NCI-H1092 (cell line): ENCODE measurements at regions not wholly inside any gene's neighbourhood (a gene's known extent, or its start where the extent isn't known, plus 50 kb on each side); places are given as distances from the start of the nearest gene placed in this dataset.

Source experiments
- DNase-seq: peaks from one replicate; lab custom pipeline; 2025; lab: John Stamatoyannopoulos, UW

DNA sequence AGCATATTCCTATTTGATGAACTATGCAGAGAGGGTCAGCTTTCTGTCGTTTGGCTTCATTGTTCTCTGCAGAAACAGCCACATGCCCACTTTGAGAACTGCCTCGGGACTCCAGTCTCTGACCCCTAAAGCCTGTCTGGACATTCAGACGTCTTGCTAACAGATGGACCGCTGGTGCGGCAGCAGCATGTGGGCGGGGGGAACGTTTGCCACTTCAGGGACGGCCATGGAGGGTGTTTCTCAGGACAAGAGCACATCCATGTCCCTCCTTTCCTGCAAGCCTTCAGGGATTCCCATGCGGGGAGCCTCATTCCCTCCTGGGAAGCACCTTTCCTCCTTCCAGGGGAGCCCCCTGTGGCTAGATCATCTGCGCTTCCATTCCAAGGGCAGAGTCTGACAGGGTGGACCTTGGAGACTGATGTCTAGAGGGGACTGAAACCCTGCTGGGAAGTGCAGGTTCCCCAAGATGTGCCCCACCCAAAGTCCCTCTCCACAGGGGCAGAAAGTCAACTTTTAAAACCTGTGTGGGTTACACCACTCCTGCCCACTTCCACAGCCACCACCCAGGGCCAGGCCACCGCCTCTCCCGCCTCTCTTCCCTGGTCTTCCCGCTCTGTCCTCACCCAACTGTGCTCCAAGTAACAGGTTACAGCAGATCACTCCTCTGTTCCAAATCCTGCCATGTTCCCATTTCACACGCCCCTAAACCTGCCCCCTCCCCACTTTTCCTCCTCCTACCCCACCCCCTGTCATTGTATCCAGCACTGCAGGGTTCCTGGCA, 94.8 kb upstream of the PMEPA1 start:
- DNase-seq: no peak

DNA sequence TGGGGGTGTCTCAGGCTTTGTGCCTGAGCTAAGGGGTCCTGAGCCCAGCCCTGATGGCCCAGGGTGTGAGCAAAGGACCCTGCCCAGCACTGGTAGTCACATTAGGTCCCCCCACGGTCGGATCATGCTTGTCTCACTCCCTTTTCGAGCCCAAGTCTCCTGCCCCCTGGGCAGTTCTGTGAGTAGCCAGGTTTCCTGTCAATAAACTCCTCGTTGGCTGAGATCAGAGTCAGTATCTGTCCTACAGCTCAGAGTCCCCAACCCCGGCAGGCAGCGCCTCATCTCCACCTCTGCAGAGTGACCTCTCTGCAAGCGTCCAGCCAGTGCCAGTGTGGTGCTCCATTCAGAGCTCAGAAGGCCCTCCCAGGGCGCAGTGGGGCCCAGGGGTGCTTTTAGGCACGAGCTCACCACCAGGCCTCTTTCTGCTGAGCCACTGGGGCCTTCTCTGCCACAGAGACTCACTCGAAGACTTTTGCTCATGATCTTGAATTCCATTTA, 93.7 kb upstream of the PMEPA1 start:
- no peak for DNase-seq

DNA sequence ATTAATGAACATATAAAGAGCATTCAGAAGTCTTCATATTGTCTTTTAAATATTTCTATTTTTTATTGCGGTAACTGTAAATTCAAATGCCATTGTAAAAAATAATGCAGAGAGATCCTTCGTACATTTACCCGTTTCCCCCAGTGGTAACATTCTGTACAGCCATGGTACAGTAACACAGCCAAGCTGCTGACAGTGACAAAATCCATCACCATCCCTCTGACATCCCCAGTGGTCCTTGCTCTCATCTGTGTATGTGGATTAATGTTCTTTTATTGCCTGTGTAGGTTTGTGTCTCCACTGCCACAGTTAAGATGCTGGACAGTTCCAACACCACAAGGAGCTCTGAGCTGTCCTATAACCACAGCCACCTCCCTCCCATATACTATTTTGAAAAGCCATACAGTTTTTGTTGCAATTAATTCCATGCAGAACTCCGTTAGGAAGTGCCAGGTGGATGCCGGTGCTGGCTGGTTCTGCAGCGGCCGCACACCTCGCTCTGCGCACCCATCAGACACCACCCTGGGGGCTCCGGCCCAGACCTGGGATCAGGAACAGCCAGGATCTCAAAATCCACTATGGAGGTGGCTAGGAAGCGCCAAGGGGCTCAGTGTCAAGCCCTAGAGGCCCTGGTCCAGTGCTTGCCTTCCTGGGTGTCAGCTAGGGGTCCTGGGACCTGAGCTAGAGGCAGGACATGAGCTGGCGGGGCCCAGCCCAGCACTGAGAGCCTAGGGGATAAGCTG, 93.1 kb upstream of the PMEPA1 start:
- DNase-seq: no peak

DNA sequence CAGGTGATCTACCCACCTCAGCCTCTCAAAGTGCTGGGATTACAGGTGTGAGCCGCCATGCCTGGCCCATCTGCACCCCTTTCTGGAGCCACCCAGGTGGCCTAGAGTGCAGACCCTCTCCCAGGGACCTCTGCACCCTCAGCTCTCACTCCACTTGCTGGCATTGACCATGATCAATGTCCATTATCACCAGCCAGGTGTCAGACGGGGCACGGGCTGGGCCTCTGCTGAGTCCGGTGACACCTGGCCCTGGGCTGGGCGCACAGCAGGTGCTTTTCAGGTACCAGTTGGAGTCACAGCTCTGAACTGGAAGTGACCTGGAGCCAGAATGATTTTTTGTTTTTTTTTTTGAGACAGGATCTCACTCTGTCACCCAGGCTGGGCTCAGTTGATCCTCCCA, 91.8 kb upstream of the PMEPA1 start:
- no peak for DNase-seq

DNA sequence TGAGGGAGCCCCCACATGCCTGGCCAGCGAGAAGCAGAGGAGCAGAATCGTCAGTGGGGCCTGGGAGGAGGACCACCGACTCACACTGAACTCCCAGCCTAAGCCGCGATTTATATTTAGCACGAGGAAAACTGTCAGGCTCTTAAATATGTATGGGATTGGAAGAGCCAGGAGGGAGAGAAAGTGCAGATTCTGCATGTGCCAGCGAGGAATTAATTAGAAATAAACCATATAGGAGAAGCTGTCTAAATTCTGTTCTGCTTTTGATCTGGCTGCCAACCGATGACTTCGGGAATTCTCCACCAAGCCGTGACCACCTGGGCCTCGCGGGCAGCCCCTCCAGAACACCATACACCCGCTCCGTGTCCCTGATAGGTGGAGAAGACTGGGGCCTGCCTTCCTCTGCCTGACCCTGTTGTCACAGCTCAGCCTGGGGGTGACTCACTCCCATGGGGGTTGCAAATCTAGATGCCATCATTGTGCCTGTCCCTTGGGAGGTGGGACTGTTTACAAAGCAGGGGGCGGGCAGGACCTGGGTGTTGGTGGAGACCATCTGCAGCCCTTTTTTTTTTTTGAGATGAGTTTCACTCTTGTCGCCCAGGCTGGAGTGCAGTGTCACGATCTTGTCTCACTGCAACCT, 91.1 kb upstream of the PMEPA1 start:
- no peak for DNase-seq

DNA sequence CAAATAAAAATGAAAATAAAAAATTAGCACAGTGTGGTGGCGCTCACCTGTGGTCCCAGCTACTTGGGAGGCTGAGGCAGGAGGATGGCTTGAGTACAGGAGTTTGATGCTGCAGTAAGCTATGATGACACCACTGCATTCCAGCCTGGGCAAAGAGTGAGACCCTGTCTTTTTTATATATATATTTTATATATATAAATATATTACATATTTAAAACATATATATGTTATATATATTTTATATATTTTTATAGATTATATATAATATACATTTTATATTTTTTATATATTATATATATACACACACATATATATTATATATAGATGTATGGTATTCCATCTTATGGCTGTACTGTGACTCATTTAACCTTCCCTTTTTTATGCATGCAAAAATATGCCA, 87.6 kb upstream of the PMEPA1 start:
- no peak for DNase-seq

DNA sequence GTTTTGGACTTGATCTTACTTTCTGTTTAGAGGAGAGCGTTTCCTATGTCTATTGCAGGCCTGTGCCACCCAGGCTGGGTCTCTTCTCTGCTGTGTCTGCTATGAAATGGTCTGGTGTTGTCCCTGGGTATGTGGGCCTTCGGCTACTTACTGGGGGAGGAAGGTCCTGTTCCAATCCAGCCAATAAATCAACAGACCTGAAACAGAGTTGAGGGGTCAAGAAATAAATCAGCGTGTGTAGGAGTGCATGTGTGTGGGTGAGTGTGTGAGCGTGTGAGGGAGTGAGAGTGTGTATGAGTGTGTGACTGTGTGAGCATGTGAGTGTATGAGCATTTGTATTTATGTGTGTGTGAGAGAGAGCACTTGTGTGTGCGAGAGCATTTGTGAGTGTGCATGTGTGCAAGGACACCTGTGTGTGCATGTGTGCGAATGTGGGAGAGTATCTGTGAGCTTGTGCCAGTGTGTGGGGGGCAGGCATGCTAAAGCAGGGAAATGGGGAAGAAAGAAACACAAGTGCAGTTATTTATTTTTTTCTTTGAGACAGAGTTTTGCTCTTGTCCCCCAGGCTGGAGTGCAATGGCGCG, 86.3 kb upstream of the PMEPA1 start:
- no peak for DNase-seq

DNA sequence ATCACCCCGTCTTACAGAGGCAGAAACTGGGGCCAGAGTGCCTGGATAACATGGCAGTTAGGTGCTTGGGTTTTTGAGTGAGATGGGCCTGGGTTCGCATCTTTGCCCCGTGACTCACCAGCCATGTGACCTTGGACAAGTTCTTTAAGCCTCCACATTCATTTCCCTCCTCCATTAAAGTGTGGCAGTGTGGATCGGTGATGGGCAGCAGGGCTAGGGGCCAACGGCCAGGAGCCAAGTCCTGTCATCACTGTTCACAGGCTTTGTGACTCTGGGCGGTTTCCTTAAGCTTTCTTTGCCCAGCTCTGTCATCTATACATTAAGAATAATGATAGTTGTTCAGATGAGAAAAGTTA, 85.5 kb upstream of the PMEPA1 start:
- DNase-seq: no peak

DNA sequence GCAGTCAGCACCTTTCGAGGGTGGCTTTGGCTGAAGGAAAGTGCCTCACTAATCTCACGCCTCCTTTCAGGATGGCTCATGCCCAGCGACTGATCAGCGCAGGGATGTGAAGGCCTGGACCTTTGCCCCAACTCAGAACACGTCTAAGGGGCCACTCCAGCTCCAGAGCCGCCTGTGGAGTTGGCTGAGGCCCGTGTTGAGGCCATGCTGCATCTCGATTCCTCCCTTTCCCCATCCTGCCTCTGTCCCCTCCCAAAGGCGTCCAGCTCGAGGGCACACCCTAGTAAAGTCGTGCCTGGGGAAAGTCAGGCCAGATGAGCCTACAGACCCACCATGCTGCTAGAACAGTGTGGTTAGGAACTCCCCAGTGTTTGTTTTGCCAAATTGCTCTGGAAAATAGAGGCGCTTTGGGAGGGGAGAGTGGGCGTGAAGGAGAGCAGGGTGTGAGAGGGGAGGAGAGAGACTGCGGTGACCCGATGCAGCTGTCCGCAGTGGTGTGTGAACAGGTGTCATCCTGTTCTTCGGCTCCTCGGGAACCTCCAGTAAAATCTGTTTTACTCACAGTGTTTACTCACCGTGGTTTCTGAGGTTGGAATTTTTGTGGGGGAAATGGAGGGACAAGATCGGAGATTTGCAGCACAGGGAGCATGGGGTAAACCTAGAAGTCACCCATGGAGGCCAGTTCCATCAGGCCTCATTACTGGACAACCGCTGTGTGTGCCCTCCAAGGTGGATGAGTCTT, 85.0 kb upstream of the PMEPA1 start:
- DNase-seq: no peak

DNA sequence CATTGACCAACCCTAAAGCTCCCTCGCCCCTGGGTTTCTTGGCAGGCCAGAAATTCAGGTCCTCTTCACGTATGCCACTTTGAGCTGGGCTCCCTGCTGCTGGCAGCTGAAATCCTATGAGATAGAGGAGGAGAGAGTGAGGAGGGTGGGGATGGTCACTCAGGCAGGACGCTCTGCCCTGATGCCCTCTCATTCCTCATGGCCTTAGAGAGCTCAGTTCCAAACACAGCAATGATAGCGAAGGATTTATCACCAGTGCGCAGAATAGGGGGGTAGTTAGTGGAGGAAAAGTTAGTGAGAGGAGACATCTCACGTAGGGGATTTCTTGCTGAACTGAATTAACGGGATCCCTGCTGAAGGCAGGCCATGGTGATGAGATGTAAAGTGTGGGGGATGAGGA, 84.2 kb upstream of the PMEPA1 start:
- DNase-seq: no peak

DNA sequence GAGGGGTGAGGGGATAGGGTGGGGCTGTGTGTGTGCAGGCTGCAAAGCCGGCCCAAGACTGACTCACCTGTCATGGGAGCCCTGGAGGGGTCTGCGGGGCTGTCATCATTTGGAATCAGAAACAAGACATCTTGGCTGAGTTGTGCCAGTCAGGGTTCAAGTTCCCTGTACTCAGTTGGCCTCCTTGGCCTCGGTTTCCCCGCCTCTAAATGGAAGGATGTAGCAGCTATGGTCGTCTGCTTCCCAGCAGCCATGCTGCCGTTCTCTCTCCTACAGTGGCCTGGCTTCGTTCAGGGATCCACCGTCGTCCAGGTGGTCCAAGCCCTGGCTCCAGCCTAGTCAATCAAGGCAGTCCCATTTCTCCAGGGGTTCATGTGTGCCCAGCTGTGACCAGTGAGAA, 83.6 kb upstream of the PMEPA1 start:
- no peak for DNase-seq

DNA sequence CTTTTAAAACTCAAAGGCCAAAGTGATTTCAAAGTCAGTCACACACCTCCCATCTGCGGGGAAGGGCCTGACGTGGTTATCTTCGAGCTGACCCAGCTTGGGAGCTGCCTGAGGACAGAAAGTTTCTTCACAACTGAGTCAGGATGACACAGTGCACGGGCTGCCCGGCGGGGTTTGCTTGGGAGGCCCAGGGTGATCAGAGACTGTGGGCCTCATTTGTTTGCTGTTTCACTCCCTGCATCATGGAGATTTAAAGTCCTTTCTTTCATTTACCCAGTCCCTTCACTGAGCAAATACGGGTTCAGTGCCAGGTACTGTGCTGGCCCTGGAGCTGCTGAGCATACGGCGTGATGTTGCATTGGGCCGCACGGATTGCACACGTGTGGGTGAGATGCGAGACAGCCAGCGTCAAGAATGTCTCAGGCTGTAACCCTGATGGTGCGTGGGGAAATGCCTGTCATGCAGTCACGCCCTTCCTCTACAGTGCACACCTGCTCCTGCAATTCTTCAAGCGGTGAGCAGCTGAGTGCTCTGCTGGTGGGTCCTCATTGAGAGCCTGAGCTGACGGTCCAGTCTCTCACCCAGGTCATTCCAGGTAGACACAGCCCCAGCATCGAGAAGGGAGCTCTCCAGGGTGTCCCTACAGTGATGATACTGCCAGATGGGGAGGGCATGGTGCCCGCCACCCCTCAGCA, 82.7 kb upstream of the PMEPA1 start:
- no peak for DNase-seq

DNA sequence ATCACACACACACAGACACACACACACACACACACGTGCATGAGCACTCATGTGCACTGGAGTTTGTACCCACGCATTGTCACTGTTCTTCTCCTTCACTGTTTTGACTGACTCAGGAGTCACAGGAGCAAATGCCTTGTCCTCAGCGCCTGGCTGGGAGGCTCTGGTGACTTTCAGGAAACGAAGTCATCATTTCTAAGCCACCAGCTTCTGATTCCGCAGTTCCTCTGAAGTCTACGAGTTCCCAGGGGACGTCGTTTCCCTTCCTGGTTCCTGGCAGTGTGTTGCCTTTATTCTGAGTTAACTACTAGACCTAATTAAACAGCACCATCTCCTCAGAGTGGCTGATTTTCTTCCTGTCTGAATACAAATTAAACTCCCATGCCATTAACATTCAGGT, 82.2 kb upstream of the PMEPA1 start:
- no peak for DNase-seq

DNA sequence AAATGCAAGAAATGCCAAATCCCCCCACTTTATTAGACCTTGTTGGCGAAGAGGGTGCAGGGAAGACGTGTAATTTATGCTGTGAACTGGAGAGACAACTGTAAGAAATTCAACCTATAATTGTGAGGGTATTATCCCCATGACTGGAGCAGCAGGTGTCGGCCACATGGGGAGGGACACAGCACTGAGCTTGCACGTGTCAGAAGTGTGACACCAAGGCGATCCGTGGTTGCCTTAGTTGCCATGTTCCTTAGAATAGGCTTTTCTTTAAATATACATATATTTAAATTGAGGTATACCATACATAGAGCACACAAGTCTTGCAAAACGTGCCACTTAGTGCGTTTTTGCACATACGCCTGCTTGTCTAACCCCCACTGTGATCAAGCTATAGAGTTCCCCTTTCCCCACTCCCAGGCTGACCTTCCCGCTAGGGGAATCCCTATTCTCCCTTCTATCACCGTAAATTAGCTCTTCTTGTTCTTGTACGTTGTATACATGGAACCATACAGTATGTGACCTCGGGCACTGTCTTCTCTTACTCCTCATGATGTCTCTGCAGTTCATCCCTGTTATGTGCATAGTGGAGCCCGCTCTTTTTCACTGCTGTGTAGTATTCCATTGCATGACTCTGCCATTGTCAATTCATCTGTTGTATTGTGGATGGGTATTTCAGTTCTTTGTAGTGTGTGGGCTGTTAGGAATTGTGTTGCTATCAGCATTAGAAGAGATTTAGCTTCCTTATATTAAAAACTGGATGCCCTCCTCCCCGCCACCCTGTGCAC, 81.6 kb upstream of the PMEPA1 start:
- no peak for DNase-seq

DNA sequence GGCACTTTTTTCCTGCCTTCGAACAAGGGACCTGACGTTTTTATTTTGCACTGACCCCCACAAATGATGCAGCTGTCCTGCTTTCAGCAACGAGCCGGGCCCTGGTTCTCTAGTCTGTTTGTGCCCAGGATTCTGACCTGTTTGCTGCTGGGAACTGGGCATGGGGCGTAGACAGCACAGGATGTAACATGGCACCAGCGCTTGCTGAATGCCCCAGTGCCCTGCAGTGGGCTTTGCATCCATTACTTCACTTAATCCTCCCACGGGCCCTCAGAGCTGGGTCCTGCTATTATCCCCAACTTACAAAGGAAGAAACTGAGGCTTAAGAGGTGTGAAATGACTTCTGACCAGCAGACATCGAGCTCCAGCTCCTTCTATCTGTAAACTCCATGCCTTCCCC, 80.4 kb upstream of the PMEPA1 start:
- no peak for DNase-seq

DNA sequence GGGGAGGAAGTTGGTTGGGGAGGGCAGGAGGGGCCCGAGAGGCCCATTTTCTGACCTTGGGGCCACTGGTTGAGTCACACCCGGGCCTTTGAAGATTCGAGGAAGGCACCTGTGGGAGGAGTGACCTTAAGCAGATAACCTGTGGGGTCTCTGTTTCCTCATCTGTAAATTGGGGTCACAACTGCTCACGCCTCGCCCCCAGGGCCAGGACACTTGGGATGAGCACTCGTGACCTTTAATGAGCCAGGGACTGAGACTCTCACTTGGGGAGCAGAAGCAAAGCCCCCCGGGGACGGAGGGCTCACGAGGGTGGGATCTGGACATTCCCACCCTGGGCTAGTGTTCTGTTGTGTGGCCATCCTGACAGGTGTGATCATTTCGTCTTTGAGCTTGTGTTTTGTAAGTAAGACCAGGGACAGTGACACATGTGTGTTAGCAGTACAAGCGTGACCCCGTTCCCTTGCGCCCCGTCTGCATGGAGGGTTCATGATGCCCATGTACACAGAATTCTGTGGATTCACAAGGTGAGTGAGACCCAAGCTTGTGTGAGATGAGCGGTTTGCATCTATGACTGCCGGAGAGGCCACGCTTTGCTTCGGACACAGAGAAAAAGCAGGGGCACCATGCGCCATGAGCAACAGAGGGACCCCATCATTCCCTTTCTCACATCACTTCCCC, 79.3 kb upstream of the PMEPA1 start:
- no peak for DNase-seq

DNA sequence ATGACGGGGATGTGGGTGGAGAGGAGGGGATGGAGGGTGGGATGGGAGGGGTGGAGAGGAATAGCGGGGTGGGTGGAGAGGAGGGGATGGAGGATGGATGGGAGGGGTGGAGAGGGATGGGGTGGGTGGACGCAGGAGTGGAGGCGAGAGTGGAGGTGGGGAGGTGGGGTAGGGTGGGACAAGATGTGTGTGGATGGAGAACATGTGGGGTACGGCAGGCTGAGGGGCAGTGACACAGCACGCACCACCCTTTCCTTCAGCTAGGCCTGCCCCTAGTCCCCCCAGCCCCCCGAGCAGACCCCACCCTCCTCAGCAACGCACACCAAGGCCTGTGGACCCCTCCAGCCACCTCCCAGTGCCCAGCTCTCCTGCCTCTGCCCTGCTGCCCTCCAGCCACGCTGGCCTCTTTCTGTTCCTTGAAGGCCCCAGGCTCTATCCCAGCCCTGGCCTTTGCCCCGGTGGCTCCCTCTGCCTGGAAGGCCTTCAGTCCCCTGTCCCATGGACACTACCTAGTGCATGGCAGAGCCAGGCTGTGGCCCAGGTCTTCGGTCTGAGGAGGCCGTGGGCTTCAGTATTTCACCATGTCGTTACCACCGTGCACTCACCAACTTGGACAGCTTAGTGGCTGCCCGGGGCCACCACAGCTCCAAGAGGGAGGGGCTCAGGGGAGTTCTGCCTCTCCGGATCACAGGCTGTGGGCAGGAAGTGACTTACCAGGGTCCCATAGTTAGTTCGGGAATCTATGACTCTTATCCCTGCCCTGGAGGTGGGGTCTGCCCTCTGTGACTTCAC, 78.4 kb upstream of the PMEPA1 start:
- no peak for DNase-seq

DNA sequence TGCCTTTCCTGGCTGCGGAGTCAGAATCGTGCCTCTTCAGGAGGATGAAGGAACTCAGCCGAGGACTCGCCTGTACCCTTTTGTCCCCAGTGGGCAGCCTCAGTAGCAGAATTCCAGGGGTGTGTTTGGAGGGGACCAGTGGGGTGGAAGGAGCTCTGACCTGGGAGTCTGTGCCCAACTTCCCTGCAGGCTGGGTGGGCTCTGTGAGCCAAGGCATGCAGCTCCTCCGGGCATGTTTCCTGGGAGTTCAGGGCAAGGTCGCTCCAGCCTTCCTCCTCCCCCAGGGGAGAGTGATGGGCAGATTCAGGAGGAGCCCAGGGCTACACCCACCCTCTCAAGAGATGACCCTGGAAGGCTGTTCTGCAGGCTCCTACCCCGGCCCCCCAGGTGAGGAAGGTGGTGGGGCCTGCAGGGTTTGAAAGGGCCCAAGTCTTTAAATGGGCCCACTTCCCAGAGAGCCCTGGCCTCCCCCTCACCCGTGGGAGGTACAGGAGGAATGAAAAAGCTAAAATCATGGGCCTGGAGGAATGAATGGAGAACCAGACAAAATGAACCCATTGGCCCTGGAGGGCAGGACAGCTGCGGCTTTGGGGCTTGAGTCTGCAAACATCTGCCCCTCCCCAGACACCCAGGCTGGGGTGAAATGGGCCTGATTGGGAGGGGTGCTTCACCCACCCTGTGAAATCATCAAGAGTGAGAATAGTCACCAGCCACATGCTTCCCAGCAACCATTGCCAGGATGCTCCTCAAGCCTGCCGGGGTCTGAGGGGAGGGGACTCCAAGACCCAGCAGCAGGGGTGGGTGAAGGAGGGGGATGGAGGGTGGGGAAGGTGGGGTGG, 77.6 kb upstream of the PMEPA1 start:
- no peak for DNase-seq
